Endothelial cell of hepatic sinusoid (primary cell): ENCODE measurements at regions not wholly inside any gene's neighbourhood (a gene's known extent, or its start where the extent isn't known, plus 50 kb on each side); places are given as distances from the start of the nearest gene placed in this dataset.
"Not testable (repeated sequence)": the region's sequence is repeated elsewhere in the genome, so short reads cannot be mapped to it uniquely, and the experiment has no call there.

ENCODE experiments used
- in situ Hi-C: cut with HindIII; loops from 2 replicates; pipeline ENCODE4 v1.10.0; 2017; ENCODE audit warnings: low sequenced_read_pairs

GRCh38 chr3:164470471-164470870 lies 607.8 kb downstream of the SI start:
- in situ Hi-C loops: no loop called here

- in situ Hi-C loops: no loop called here
Observed at GRCh38 chr3:164468055-164468454, 610.2 kb downstream of the SI start.

GRCh38 chr3:164467007-164467406 lies 611.3 kb downstream of the SI start:
- in situ Hi-C loops: no loop called here

- in situ Hi-C loops: no loop called here
Observed at GRCh38 chr3:164465172-164465571, 613.1 kb downstream of the SI start.

GRCh38 chr3:164460851-164461250 lies 617.4 kb downstream of the SI start:
- in situ Hi-C loops: no loop called here

- in situ Hi-C loops: no loop called here
Observed at GRCh38 chr3:164459521-164460151, 618.7 kb downstream of the SI start.

- in situ Hi-C loops: no loop called here
Observed at GRCh38 chr3:164458986-164459385, 619.3 kb downstream of the SI start.

- in situ Hi-C loops: no loop called here
Observed at GRCh38 chr3:164453714-164454113, 624.6 kb downstream of the SI start.

GRCh38 chr3:164452707-164453106 lies 625.6 kb downstream of the SI start:
- in situ Hi-C loops: no loop called here

GRCh38 chr3:164451072-164451910 lies 627.0 kb downstream of the SI start:
- in situ Hi-C loops: no loop called here

- in situ Hi-C loops: no loop called here
Observed at GRCh38 chr3:164450276-164450905, 627.9 kb downstream of the SI start.

- in situ Hi-C loops: no loop called here
Observed at GRCh38 chr3:164419220-164419619, 659.1 kb downstream of the SI start.

- in situ Hi-C loops: no loop called here
Observed at GRCh38 chr3:164418414-164418813, 659.9 kb downstream of the SI start.

- in situ Hi-C loops: no loop called here
Observed at GRCh38 chr3:164417955-164418354, 660.3 kb downstream of the SI start.

- in situ Hi-C loops: no loop called here
Observed at GRCh38 chr3:164416491-164417222, 661.6 kb downstream of the SI start.

- in situ Hi-C loops: no loop called here
Observed at GRCh38 chr3:164408326-164408725, 670.0 kb downstream of the SI start.

- in situ Hi-C loops: no loop called here
Observed at GRCh38 chr3:164407111-164407510, 671.2 kb downstream of the SI start.

- in situ Hi-C loops: no loop called here
Observed at GRCh38 chr3:164406281-164406680, 672.0 kb downstream of the SI start.

GRCh38 chr3:164401923-164402322 lies 676.4 kb downstream of the SI start:
- in situ Hi-C loops: no loop called here

- in situ Hi-C loops: not testable (repeated sequence)
Observed at GRCh38 chr3:164401440-164401839, 676.9 kb downstream of the SI start.

- in situ Hi-C loops: no loop called here
Observed at GRCh38 chr3:164397462-164397861, 680.8 kb downstream of the SI start.
